H1 (cell line): ENCODE measurements at regions not wholly inside any gene's neighbourhood (a gene's known extent, or its start where the extent isn't known, plus 50 kb on each side); places are given as distances from the start of the nearest gene placed in this dataset.

ENCODE experiments used
- CTCF ChIA-PET: fragments of 300-600 bp; sonication (Branson Sonifier 250); formaldehyde crosslinking; loops from one replicate; lab custom pipeline; 2021; ENCODE audit not compliant: partially characterized antibody; lab: Charles Lee
- POLR2A ChIA-PET: fragments of 300-600 bp; sonication (Branson Sonifier 250); formaldehyde crosslinking; loops from one replicate; lab custom pipeline; 2021; ENCODE audit warnings: inconsistent platforms; ENCODE audit not compliant: partially characterized antibody; lab: Charles Lee
- DNase-seq, 2 experiments: peaks; one replicate each; pipeline versions ENCODE4 v3.0.0 to v3.0.0-alpha.2; 2010 to 2022; ENCODE audit warnings: low spot score in 2 of 2, low read depth in 1 of 2, mixed read lengths in 1 of 2
- FAIRE-seq: peaks from 2 replicates; lab custom pipeline; 2011; peaks lifted over from hg19 to GRCh38; lab: Jason Lieb, UNC
- H2AFZ ChIP-seq: 2 replicates; pipeline ENCODE4 v1.8.1; 2012; ENCODE audit warnings: low read length, inconsistent platforms
- H2AK5ac ChIP-seq: 2 replicates; pipeline ENCODE4 v1.6.1; 2013; ENCODE audit warnings: low read depth, low read length
- H2BK120ac ChIP-seq: replicated peaks from 2 replicates; pipeline ENCODE3; 2013; ENCODE audit warnings: low read depth, low read length, inconsistent platforms
- H2BK12ac ChIP-seq: 2 replicates; pipeline ENCODE4 v1.6.1; 2013; ENCODE audit warnings: low read depth, low read length
- H2BK15ac ChIP-seq: 2 replicates; pipeline ENCODE4 v1.6.1; 2013; ENCODE audit warnings: low read length
- H2BK20ac ChIP-seq: 2 replicates; pipeline ENCODE4 v1.6.1; 2013; ENCODE audit warnings: low read length
- H2BK5ac ChIP-seq: 2 replicates; pipeline ENCODE4 v1.6.1; 2013; ENCODE audit warnings: low read depth, low read length
- H3K14ac ChIP-seq: 2 replicates; pipeline ENCODE4 v1.6.1; 2013; ENCODE audit warnings: inconsistent platforms; ENCODE audit not compliant: insufficient read length
- H3K18ac ChIP-seq: 2 replicates; pipeline ENCODE4 v1.6.1; 2013; ENCODE audit warnings: low read length; ENCODE audit errors: extremely low read depth
- H3K23ac ChIP-seq: 2 replicates; pipeline ENCODE4 v1.6.1; 2013; ENCODE audit warnings: inconsistent platforms; ENCODE audit not compliant: insufficient read length
- H3K23me2 ChIP-seq: 2 replicates; pipeline ENCODE4 v1.6.1; 2013; ENCODE audit warnings: low read depth, low read length
- H3K27ac ChIP-seq: 2 replicates; pipeline ENCODE4 v1.6.1; 2011; ENCODE audit warnings: low read depth, low read length, inconsistent platforms
- H3K27me3 ChIP-seq, 4 experiments: replicated peaks in 1 of 4; 1 replicate in 1 of 4; 2 replicates in 3 of 4; pipeline versions ENCODE4 v1.6.1 to v1.8.1; 2011 to 2013; ENCODE audit warnings: low read length in 3 of 4, mild to moderate bottlenecking in 3 of 4, inconsistent platforms in 2 of 4, mixed read lengths in 2 of 4, moderate library complexity in 1 of 4; ENCODE audit not compliant: control insufficient read depth in 3 of 4, insufficient read depth in 3 of 4; ENCODE audit errors: extremely low read depth in 1 of 4
- H3K36me3 ChIP-seq, 4 experiments: 2 replicates each; pipeline versions ENCODE4 v1.6.1 to v1.8.1; 2011 to 2013; ENCODE audit warnings: mild to moderate bottlenecking in 4 of 4, low read length in 3 of 4, moderate library complexity in 2 of 4, control low read depth in 1 of 4, inconsistent platforms in 1 of 4; ENCODE audit not compliant: insufficient read depth in 4 of 4, control insufficient read depth in 2 of 4
- H3K4ac ChIP-seq: replicated peaks from 2 replicates; pipeline ENCODE3; 2013; ENCODE audit warnings: low read length, low read depth, mixed read lengths, inconsistent platforms; ENCODE audit not compliant: insufficient read length
- H3K4me1 ChIP-seq, 4 experiments: replicated peaks in 1 of 4; 1 replicate in 1 of 4; 2 replicates in 3 of 4; pipeline versions ENCODE4 v1.6.1 to v1.8.1; 2011 to 2013; ENCODE audit warnings: low read length in 3 of 4, inconsistent platforms in 2 of 4, mixed read lengths in 1 of 4; ENCODE audit not compliant: insufficient read depth in 4 of 4, control insufficient read depth in 3 of 4
- H3K4me2 ChIP-seq, 2 experiments: 2 replicates each; pipeline versions ENCODE4 v1.6.1 to v1.8.1; 2011 to 2013; ENCODE audit warnings: low read depth in 2 of 2, low read length in 2 of 2, control low read depth in 1 of 2, inconsistent platforms in 1 of 2, mild to moderate bottlenecking in 1 of 2; ENCODE audit not compliant: insufficient read depth in 1 of 2
- H3K4me3 ChIP-seq, 4 experiments: fragments of 200-600, 300-600 bp in 1 of 4; sonication (generic), shearing (Covaris generic), sonication (Bioruptor Twin) in 1 of 4; 2 replicates each; pipeline versions ENCODE4 v1.5.1 to v1.8.1; 2011 to 2016; ENCODE audit warnings: low read length in 4 of 4, low read depth in 3 of 4, control low read depth in 2 of 4, inconsistent platforms in 2 of 4, mild to moderate bottlenecking in 2 of 4, mixed read lengths in 1 of 4, moderate library complexity in 1 of 4; ENCODE audit not compliant: insufficient read depth in 2 of 4; ENCODE audit errors: extremely low read depth in 1 of 4
- H3K56ac ChIP-seq: replicated peaks from 2 replicates; pipeline ENCODE3; 2013; ENCODE audit warnings: low read depth, mild to moderate bottlenecking, mixed read lengths, low read length, inconsistent platforms; ENCODE audit not compliant: insufficient read length
- H3K79me1 ChIP-seq: 2 replicates; pipeline ENCODE4 v1.6.1; 2013; ENCODE audit warnings: low read depth, low read length, control low read depth
- H3K79me2 ChIP-seq, 2 experiments: 2 replicates each; pipeline versions ENCODE4 v1.6.1 to v1.8.1; 2012 to 2013; ENCODE audit warnings: low read length in 2 of 2, mild to moderate bottlenecking in 2 of 2, inconsistent platforms in 1 of 2; ENCODE audit not compliant: insufficient read depth in 2 of 2, control insufficient read depth in 1 of 2
- H3K9ac ChIP-seq, 4 experiments: replicated peaks in 1 of 4; 1 replicate in 1 of 4; 2 replicates in 3 of 4; pipeline versions ENCODE4 v1.6.1 to v1.8.1; 2011 to 2013; ENCODE audit warnings: low read depth in 3 of 4, low read length in 3 of 4, control low read depth in 2 of 4, mild to moderate bottlenecking in 2 of 4, moderate library complexity in 2 of 4, inconsistent platforms in 1 of 4; ENCODE audit errors: extremely low read depth in 1 of 4
- H3K9me3 ChIP-seq, 2 experiments: 2 replicates each; pipeline versions ENCODE4 v1.6.1 to v1.8.1; 2012 to 2013; ENCODE audit warnings: mild to moderate bottlenecking in 2 of 2, moderate library complexity in 2 of 2, control low read depth in 1 of 2, inconsistent platforms in 1 of 2, low read depth in 1 of 2, low read length in 1 of 2, mixed read lengths in 1 of 2; ENCODE audit not compliant: insufficient read depth in 2 of 2
- H4K20me1 ChIP-seq, 2 experiments: replicated peaks in 1 of 2; 2 replicates each; pipeline versions ENCODE3 to v1.8.1; 2011 to 2013; ENCODE audit warnings: inconsistent platforms in 2 of 2, low read length in 2 of 2, mild to moderate bottlenecking in 1 of 2; ENCODE audit not compliant: insufficient read depth in 2 of 2, control insufficient read depth in 1 of 2
- H4K5ac ChIP-seq: 2 replicates; pipeline ENCODE4 v1.6.1; 2013; ENCODE audit warnings: low read length, low read depth, mixed read lengths, inconsistent platforms; ENCODE audit not compliant: insufficient read length
- H4K8ac ChIP-seq: 2 replicates; pipeline ENCODE4 v1.8.0; 2013; ENCODE audit warnings: mild to moderate bottlenecking, moderate library complexity, low read length, inconsistent platforms; ENCODE audit not compliant: insufficient read depth; ENCODE audit errors: extremely low read depth
- H4K91ac ChIP-seq: replicated peaks from 2 replicates; pipeline ENCODE3; 2013; ENCODE audit warnings: low read length, mixed read lengths, inconsistent platforms; ENCODE audit not compliant: insufficient read length
- CEBPB ChIP-seq: IDR thresholded peaks from 2 replicates; pipeline ENCODE4 v1.6.1; 2012; ENCODE audit warnings: low read depth, low read length
- EGR1 ChIP-seq: IDR thresholded peaks from 2 replicates; pipeline ENCODE4 v1.6.1; 2011; ENCODE audit warnings: low read depth, low read length, borderline replicate concordance
- EP300 ChIP-seq, 2 experiments: IDR thresholded peaks; 1 replicate in 1 of 2; 2 replicates in 1 of 2; pipeline ENCODE4 v1.6.1; 2011 to 2012; ENCODE audit warnings: low read depth in 2 of 2, low read length in 2 of 2, mild to moderate bottlenecking in 2 of 2, borderline replicate concordance in 1 of 2, inconsistent platforms in 1 of 2, moderate library complexity in 1 of 2
- FOSL1 ChIP-seq: IDR thresholded peaks from 2 replicates; pipeline ENCODE4 v1.6.1; 2011; ENCODE audit warnings: mild to moderate bottlenecking, low read depth, low read length, moderate library complexity; ENCODE audit not compliant: insufficient read depth
- NANOG ChIP-seq: IDR thresholded peaks from 2 replicates; pipeline ENCODE4 v1.6.1; 2011; ENCODE audit warnings: low read length, low read depth, mild to moderate bottlenecking, inconsistent platforms; ENCODE audit not compliant: insufficient read depth, poor library complexity, severe bottlenecking
- WGBS, 2 experiments: shearing (Covaris generic) in 1 of 2; methylation state at CpG; one replicate each; pipeline versions ENCODE4 v1.1.6 to v1.1.7; 2013 to 2015; ENCODE audit warnings: low lambda C conversion rate in 2 of 2, mixed read lengths in 2 of 2, inconsistent platforms in 1 of 2, low coverage in 1 of 2, missing lambda C conversion rate in 1 of 2; ENCODE audit not compliant: insufficient replicate concordance in 2 of 2, insufficient coverage in 1 of 2, insufficient read length in 1 of 2; ENCODE audit errors: extremely low coverage in 1 of 2, missing lambda C conversion rate in 1 of 2; 5-methylcytosine and 5-hydroxymethylcytosine counted together

DNA sequence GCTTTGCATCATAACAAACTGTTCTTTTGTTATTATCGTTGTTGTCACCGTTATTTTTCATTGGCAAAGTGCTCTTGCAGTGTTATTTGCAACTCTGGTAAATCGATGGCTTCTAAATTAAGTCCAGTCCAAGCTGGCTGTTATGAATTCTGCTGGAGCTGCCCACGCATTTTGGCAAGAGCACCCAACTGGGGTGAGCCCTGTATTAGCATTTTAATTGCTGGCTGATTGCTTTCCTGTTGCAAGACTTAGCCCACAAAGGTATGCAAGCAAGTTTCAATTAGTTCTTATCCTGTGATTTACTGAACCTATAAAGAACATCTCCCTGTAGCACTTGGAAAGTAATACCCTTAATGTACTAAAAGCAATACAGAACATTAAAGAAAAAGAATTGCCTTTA lies 226.8 kb downstream of the ACTR3B start:
- Histone ChIP-seq H3K14ac (no peak overlapping the region), H3K9ac (no peak overlapping the region), H3K23ac (no peak overlapping the region), H3K4ac (no peak overlapping the region), H4K20me1 (no peaks in the 10 kb centered on the region), H3K36me3 (0 out of 8 replicates have a peak, but pooled peaks cover 0 to 3% (median 0%) of the 10 kb centered on the region in 4 experiments), H2BK12ac (peak overlapping the region; percentile 1; the same call in 1 of the 2 replicates), H3K9me3 (no peaks in the 10 kb centered on the region), H2BK5ac (peak overlapping the region; percentile 82; the same call in 1 of the 2 replicates), H3K79me2 (no peaks in the 10 kb centered on the region), H3K23me2 (no peaks in the 10 kb centered on the region), H3K4me1 (peaks cover 0 to 19% (median 18%) of the 10 kb centered on the region in 4 experiments), H3K79me1 (no peaks in the 10 kb centered on the region), H4K91ac (peak overlapping the region; percentile 38), H2AK5ac (no peak overlapping the region), H2BK20ac (peak overlapping the region; percentile 76; the same call in 1 of the 2 replicates), H2BK120ac (peak overlapping the region; percentile 96), H3K4me3 (no peak overlapping the region; a peak in 1 of 8 replicates), H4K8ac (no peak overlapping the region), H4K5ac (no peak overlapping the region), H2BK15ac (0 out of 2 replicates have a peak overlapping the region, but pooled peaks have one; percentile 18), H3K27ac (no peak overlapping the region), H3K27me3 (no peaks in the 10 kb centered on the region), H3K4me2 (peak overlapping the region; percentile 16 to 37; a peak in 2 of 4 replicates), H3K18ac (0 out of 2 replicates have a peak overlapping the region, but pooled peaks have one; percentile 9), H2AFZ (no peak overlapping the region), H3K56ac (no peak overlapping the region)
- TF ChIP-seq FOSL1: no peak
- TF ChIP-seq NANOG: peak; percentile 89
- TF ChIP-seq CEBPB: peak; percentile 51; the same call in 1 of the 2 replicates
- no peak for TF ChIP-seq EP300 (IDR thresholded peaks at IDR 0.05; ENCODE audit: borderline replicate concordance in 1 of 2, low read depth in 2 of 2, low read length in 2 of 2)
- TF ChIP-seq EGR1: peak; percentile 78
- CTCF ChIA-PET: interaction anchor here (1.6 kb wide), 2 partner anchors 16 to 28 kb away, joined by 3 to 4 read pairs; no protein-coding TSS in a partner anchor
- FAIRE-seq (peak; percentile 7), DNase-seq (no peak)
- POLR2A ChIA-PET: no interaction called here
- 63% methylated on average over 4 of the region's 4 CpGs; no CpG with 5 or more reads in 1 of the 2 experiments for WGBS, 2 experiments
